Brain microvascular endothelial cell (primary cell): ENCODE measurements at regions not wholly inside any gene's neighbourhood (a gene's known extent, or its start where the extent isn't known, plus 50 kb on each side); places are given as distances from the start of the nearest gene placed in this dataset.

Experiments used
- DNase-seq: peaks from one replicate; pipeline ENCODE4 v3.0.0-alpha.2; 2020
- H3K27ac ChIP-seq: fragments of 250-450 bp; sonication (Bioruptor Pico); 2 replicates; pipeline ENCODE4 v1.5.1; 2020; ENCODE audit warnings: mild to moderate bottlenecking, moderate library complexity
- H3K27me3 ChIP-seq: fragments of 250-450 bp; sonication (Bioruptor Pico); replicated peaks from 2 replicates; pipeline ENCODE4 v1.5.1; 2020; ENCODE audit warnings: mild to moderate bottlenecking
- H3K36me3 ChIP-seq: fragments of 250-450 bp; sonication (Bioruptor Pico); replicated peaks from 2 replicates; pipeline ENCODE4 v1.5.1; 2020; ENCODE audit warnings: mild to moderate bottlenecking
- H3K4me3 ChIP-seq: 2 replicates; pipeline ENCODE4 v1.5.1; 2011; ENCODE audit warnings: low read depth, mild to moderate bottlenecking, control low read depth, low read length, moderate library complexity
- in situ Hi-C: cut with HindIII; loops from 2 replicates; pipeline ENCODE4 v1.10.0; 2017; ENCODE audit warnings: low sequenced_read_pairs, low pct_ligation_motif_present
- TF ChIP-seq, protein P1 (sequence below): IDR thresholded peaks from 2 replicates; pipeline ENCODE4 v1.5.1; 2011; ENCODE audit warnings: low read depth, mild to moderate bottlenecking, moderate library complexity, low read length, control low read depth, inconsistent platforms; ENCODE audit errors: missing control alignments

DNA sequence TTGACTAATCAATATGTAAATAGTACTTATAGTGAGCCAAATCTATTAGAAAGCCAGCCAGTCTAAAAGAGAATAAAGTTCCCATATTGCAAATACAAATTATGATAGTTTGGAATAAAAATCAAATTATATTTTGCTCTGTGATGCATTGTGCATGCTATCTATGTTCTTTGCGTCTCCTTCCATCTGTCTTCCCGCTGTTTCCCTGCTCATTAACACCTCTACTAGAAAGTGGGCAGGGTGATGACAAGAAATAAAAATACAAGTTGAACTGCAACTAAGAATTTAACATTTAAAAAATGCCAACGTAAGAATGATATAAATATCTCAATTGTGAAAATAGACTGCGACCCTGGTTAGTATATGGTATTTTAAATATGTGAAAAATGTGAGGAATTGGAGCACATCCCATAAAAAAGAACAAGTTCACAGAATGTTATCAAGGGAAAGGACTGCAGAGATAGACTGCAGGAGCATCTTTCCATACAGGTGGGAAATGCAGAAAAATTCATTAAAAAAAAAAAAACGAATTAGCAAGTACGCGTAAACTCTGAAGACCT is 157.6 kb upstream of the PDE7B start:
- H3K4me3 ChIP-seq = no peak overlapping the region
- H3K27me3 ChIP-seq = no peaks in the 10 kb centered on the region
- in situ Hi-C loops = no loop called here
- no peak for DNase-seq
- no peak overlapping the region for H3K27ac ChIP-seq
- no peaks in the 10 kb centered on the region for H3K36me3 ChIP-seq
- TF ChIP-seq, protein P1, sequence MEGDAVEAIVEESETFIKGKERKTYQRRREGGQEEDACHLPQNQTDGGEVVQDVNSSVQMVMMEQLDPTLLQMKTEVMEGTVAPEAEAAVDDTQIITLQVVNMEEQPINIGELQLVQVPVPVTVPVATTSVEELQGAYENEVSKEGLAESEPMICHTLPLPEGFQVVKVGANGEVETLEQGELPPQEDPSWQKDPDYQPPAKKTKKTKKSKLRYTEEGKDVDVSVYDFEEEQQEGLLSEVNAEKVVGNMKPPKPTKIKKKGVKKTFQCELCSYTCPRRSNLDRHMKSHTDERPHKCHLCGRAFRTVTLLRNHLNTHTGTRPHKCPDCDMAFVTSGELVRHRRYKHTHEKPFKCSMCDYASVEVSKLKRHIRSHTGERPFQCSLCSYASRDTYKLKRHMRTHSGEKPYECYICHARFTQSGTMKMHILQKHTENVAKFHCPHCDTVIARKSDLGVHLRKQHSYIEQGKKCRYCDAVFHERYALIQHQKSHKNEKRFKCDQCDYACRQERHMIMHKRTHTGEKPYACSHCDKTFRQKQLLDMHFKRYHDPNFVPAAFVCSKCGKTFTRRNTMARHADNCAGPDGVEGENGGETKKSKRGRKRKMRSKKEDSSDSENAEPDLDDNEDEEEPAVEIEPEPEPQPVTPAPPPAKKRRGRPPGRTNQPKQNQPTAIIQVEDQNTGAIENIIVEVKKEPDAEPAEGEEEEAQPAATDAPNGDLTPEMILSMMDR = no peak

DNA sequence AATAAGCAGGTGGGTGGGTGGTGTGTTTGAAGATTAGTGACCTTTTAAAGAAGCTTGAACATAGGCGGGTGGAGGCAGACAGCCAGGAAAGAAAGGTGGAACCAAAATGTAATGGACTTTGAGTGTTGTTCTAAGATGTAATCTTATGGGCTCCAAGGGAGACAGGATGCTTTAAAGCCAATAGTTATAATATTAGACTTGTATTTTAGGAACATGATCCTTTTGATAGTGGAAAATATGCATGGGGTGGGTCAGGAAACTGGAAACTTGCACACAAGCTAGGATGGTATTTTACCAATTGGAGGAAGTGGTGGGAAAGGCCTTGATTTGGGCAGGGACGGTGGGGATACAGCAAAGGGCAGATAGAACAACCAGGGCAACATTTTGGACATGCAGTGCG is 151.8 kb upstream of the PDE7B start:
- TF ChIP-seq, protein P1 = no peak
- Histone ChIP-seq H3K4me3 (no peak overlapping the region), H3K27ac (no peak overlapping the region), H3K36me3 (no peaks in the 10 kb centered on the region), H3K27me3 (no peaks in the 10 kb centered on the region)
- in situ Hi-C loops = no loop called here
- DNase-seq = no peak

DNA sequence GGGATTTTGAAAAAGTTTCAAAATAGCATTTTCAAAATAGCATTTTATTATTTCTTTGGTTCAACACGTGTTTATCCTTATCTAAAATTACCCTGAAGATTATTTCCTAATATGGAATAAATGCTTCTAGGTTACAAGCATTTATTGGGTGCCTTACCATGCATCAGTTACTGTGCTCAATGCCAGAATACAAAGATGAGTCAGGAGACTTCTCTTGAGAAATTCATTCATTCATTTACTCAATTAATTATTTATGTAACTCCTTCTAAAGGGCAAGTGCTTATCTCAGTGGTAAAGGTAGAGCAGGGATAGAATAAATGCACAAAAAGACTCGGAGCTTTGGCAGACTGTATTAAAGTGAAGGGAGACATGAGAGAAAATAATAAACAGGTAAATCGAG is 150.1 kb upstream of the PDE7B start:
- in situ Hi-C loops = no loop called here
- Histone ChIP-seq H3K4me3 (no peak overlapping the region), H3K36me3 (no peaks in the 10 kb centered on the region), H3K27me3 (no peaks in the 10 kb centered on the region), H3K27ac (no peak overlapping the region)
- TF ChIP-seq, protein P1 = no peak
- no peak for DNase-seq

DNA sequence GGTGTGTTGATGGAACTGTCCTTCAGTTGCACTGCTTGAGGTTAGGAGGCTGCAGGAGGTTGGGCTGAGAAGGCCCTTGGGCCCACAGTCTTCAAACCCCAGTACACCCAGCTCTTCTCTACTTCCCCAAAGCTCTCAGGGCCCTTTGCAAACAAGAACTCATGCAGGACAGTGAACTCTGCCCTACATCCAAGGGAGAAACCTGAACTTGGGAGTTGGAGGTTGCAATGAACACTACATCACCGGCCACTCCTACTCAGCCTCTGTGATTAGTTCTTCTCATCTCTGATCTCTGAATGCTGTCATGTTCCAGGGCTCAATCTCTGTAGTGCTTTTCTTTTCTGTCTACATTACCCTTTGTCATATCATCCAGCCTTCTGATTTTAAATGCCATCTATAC is 148.5 kb upstream of the PDE7B start:
- Histone ChIP-seq H3K4me3 (no peak overlapping the region), H3K36me3 (no peaks in the 10 kb centered on the region), H3K27me3 (no peaks in the 10 kb centered on the region), H3K27ac (no peak overlapping the region)
- TF ChIP-seq, protein P1 = no peak
- no peak for DNase-seq
- in situ Hi-C loops = no loop called here

DNA sequence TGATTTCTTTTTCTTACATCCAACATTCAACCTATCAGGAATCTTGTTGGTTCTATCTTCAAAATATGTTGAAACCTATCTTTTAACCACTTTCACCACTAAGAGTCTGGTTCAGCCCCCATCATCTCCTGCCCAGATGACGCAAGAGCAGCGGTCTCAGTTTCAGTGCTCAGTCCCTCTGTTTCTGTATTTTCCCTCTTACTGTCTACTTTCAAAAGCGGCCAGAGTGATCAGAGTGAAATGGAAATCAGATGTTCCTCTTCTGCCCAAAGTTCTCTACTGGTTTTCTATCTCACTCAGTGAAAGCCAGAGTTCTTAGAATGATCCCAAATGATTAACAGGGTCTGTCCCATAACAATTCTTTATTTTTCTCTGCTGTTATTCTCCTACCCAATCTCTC is 147.9 kb upstream of the PDE7B start:
- in situ Hi-C loops = no loop called here
- no peak for DNase-seq
- no peak overlapping the region for H3K4me3 ChIP-seq

More for the DNA sequence above, 147.9 kb upstream of the PDE7B start:
- H3K27me3 ChIP-seq = no peaks in the 10 kb centered on the region
- TF ChIP-seq, protein P1 = no peak
- no peak overlapping the region for H3K27ac ChIP-seq
- no peaks in the 10 kb centered on the region for H3K36me3 ChIP-seq
